Amniotic epithelial cell (primary cell): ENCODE measurements at regions not wholly inside any gene's neighbourhood (a gene's known extent, or its start where the extent isn't known, plus 50 kb on each side); places are given as distances from the start of the nearest gene placed in this dataset.

Source experiments
- DNase-seq: peaks from one replicate; pipeline ENCODE4 v3.0.0-alpha.2; 2010; ENCODE audit warnings: low read depth

DNA sequence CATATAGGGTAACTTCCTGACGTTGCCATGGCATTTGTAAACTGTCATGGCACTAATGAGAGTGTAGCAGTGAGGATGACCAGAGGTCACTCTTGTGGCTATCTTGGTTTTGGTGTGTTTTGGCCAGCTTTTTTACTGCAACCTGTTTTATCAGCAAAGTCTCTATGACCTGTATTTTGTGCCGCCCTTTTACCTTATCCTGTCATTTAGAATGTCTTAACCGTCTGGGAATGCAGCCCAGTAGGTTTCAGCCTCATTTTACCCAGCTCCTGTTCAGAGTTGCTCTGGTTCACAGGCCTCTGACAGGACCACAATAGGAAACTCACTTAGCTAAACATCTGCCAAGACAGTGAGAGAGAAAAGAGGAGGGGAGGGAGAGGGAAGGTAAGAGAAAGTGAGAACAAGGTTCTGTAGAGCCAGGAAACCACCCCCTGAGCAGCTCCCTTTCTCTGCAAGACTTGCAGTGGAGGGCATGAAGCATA, 64.8 kb upstream of the PLEKHG3 start:
- peak; percentile 74 for DNase-seq

GRCh38 chr14:64640839-64641238, 63.4 kb upstream of the PLEKHG3 start:
- DNase-seq: no peak

GRCh38 chr14:64641760-64642159, 62.5 kb upstream of the PLEKHG3 start:
- DNase-seq: no peak

GRCh38 chr14:64643709-64644108, 60.5 kb upstream of the PLEKHG3 start:
- no peak for DNase-seq

DNA sequence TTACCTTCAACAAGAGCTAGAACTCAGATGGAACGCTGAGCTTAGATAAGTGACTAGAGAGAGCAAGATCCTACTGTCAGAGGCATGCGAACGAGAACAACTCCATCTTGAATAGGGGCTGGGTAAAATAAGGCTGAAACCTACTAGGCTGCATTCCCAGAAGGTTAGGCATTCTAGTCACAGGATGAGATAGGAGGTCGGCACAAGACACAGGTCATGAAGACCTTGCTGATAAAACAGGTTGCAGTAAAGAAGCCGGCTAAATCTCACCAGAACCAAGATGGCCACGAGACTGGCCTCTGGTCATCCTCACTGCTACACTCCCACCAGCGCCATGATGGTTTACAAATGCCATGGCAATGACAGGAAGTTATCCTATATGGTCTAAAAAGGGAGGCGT, 59.6 kb upstream of the PLEKHG3 start:
- no peak for DNase-seq

DNA sequence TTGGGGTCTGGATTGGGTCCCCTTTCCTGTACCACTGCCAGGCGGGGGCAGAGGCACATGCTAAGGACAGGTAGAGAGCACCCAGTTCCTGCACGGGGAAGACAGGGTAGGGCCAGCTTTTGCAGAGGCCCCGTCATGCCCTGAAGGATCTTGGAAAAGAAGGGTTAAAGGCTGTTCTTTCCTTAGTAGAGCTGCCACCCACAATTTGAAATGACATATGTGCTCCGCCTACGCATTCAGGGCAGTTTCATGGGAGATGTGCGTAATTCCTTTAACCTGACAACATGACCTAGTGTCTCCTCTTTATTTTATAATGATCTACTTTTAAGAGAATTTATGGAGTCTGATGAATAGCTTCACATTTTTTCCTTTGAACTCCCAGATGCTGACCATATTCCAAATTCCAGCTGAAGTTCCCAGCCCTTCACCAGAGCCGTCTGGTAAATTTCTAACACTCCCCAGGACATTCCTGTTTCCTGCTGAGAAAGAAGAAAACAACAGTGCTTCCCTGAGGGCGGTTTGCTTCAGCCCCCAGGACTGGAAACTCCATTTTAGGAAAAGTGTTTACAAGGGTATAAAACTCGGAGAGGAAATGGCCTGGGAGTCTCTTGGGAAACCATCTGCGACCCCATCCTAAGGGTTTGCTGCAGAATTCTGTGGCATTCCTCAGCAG, 58.9 kb upstream of the PLEKHG3 start:
- DNase-seq: peak; percentile 100

- peak; percentile 99 for DNase-seq
These were observed 58.1 kb upstream of the PLEKHG3 start for GRCh38 chr14:64646103-64646502.

- peak; percentile 94 for DNase-seq
These were observed 54.7 kb upstream of the PLEKHG3 start for GRCh38 chr14:64649383-64649998.

DNA sequence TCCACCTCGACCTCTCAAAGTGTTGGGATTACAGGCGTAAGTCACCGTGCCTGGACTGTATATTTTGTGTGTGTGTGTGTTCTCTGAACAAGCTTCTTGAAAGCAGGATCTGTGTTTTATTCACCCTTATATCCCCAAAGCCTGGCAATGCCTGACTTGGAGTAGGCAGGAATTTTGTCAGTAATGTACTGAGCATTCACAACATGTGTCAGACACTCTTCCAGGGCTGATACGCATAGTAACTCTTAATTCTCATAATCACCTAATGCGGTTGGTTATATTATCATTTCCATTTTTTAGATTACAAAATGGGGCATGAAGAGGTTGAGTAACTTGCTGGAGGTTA, 50.4 kb upstream of the PLEKHG3 start:
- DNase-seq: no peak

GRCh38 chr14:64654246-64654900, 49.9 kb upstream of the PLEKHG3 start:
- DNase-seq: peak; percentile 100
